CD4-positive, alpha-beta T cell treated with Interleukin-4 for 1 hour (primary cell): ENCODE measurements at regions not wholly inside any gene's neighbourhood (a gene's known extent, or its start where the extent isn't known, plus 50 kb on each side); places are given as distances from the start of the nearest gene placed in this dataset.
"Not testable (repeated sequence)": the region's sequence is repeated elsewhere in the genome, so short reads cannot be mapped to it uniquely, and the experiment has no call there.

ENCODE experiments used
- DNase-seq, 2 donors: peaks; one replicate each; pipeline ENCODE4 v3.0.0-alpha.2; 2020 to 2022

DNA sequence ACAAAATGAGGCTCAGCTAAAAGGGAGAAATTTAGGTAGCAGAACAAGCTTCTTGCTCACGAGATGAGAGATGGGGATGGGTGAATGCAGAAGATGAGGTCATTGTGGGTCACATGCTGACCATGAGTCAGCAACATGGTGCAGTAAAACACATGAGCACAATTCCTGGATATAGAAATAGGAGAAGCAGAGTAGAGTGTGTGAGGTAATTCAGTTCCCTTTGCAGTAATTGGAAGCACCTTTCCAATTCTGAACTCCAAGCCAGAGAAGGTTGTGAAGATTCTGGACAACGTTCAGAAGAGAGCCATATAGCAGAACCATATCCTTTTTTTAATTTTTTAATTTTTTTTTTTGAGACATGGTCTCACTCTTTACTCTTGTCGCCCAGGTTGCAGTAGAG is 62.0 kb upstream of the LMNTD1 start:
- no peak for DNase-seq

DNA sequence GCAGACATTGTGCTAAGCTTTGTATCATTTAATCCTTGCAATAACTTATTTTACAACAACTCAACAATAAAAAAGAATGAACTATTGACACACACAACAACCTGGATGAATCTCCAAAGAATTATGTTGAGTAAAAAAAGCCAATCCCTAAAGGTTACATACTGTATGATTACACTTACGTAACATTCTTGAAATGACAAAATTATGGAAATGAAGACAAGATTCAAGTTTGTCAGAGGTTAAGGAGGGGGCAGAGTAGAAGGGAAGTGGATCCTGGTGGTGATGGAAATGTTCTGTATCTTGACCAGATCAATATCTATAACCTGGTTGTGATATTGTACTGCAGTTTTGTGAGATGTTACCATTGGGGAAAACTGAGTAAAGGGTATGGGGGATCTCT is 63.2 kb upstream of the LMNTD1 start:
- DNase-seq, result no peak

DNA sequence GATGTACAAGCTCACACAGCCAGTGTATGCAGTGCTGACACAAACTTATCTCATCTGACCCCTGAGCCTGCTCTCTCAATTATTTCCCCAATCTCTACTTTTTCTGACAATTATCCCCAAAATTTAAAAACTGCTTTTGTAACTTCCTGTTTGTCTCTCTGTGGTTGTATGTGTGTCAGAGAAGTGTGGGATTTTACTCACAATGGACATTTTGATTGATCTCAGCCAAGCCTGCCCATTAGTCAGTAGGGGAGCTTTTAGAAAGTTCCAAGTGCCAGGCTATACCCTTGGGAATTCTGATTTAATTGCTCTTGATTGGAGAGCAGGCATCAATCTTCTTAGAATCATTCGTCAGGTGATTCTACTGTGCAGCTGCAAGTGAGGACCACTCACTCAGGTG is 64.9 kb upstream of the LMNTD1 start:
- DNase-seq, result no peak

DNA sequence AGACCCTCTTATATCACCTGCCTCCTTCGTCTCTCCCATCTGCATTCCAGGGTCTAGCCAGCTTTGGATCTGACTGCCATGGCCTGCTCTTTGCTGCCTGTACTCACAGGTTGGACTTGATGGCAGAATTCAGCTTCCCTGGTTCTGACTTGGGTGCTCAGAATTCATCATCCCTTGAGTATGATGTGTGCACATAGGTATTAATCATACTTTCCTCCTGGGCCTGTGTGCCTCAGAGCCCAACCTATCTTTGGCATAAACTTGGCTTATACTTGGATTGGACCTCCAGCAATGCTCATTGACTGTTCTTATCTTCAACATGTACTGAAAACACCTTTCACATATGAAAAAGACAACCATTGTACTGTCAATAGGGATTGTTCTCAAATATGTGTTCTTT is 70.7 kb upstream of the LMNTD1 start:
- no peak for DNase-seq

DNA sequence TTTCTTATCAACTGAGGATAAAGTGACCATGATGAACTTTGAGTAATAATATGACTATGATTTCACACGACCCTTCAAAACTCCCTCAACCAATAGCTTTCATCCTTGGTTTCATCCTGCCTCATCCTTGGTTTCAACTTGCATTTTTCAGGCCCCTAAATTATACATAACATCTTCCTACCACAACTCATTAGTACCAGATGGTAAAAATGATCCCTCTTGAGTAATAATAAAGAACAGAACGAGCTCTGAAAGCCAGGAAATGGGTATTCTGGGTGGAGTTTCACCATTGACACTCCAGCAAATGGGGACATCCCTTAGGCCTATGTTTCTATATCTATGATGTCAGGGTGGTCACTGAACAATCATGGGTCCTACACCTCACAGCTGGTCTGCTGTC is 72.1 kb upstream of the LMNTD1 start:
- DNase-seq, result no peak

GRCh38 chr12:25629341-25629740 is 76.3 kb upstream of the LMNTD1 start:
- DNase-seq, result no peak

DNA sequence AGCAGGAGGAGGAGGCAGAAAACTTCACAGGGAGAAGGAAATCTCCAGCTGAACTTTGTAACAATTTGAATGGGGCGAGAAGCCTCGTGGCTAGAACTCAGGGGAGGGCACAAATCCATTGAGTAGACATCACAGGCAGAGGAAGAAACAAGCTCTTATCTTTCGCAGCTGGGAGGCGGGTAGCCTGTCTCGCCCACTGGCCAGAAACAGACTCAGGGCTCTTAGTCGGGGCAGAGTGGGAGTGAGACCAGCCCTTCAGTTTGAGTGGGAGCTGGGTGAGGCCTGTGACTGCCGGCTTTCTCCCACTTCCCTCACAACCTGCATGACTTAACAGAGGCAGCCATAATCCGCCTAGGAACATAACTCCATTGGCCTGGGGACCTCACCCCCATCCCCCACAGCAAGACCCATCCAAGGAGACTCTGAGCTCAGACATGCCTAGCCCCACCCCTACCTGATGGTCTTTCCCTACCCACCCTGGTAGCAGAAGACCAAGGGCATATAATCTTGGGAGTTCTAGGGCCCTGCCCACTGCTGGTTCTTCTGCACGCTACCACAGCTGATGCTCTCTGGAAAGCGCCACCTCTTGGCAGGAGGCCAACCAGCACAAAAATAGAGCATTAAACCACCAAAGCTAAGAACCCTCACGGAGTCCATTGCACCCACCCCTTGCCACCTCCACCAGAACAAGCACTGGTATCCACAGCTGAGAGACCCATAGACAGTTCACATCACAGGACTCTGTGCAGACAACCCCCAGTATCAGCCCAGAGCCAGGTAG is 77.8 kb upstream of the LMNTD1 start:
- DNase-seq, result not testable (repeated sequence)

DNA sequence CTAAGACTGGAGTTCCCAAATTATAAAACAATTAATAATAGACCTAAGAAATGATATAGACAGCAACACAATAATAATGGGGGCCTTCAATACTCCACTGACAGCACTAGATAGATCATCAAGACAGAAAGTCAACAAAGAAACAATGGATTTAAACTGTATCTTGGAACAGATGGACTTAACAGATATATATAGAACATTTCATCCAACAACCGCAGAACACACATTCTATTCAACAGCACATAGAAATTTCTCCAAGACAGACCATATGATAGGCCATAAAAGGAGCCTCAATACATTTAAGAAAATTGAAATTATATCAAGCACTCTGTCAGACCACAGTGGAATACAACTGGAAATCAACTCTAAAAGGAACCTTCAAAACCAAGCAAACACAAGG is 80.1 kb upstream of the LMNTD1 start:
- not testable (repeated sequence) for DNase-seq

DNA sequence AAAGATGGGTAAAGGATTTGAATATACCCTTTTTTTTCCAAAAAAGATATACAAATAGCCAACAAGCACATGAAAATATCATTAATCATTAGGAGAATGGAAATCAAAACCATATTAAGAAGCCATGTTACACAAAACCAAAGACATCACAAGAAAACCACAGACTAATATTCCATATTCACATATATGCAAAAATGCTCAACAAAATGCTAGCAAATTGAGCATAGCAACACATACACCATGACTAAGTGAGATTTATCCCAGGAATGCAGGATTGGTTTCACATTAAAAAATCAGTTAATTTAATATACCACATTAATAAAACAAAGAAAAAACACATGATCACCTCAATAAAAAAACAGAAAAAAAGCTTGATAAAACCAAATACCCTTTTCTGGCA is 84.7 kb upstream of the LMNTD1 start:
- no peak for DNase-seq

- DNase-seq, result no peak
Measured at GRCh38 chr12:25639406-25639805, 86.3 kb upstream of the LMNTD1 start.

GRCh38 chr12:25644979-25645378 is 91.9 kb upstream of the LMNTD1 start:
- DNase-seq, result no peak

GRCh38 chr12:25645427-25645826 is 92.3 kb upstream of the LMNTD1 start:
- DNase-seq, result no peak

- no peak for DNase-seq
Measured at GRCh38 chr12:25651931-25652330, 98.8 kb upstream of the LMNTD1 start.

- no peak for DNase-seq
Measured at GRCh38 chr12:25652371-25652770, 99.3 kb upstream of the LMNTD1 start.

- DNase-seq, result no peak
Measured at GRCh38 chr12:25653487-25654175, 100.5 kb upstream of the LMNTD1 start.

DNA sequence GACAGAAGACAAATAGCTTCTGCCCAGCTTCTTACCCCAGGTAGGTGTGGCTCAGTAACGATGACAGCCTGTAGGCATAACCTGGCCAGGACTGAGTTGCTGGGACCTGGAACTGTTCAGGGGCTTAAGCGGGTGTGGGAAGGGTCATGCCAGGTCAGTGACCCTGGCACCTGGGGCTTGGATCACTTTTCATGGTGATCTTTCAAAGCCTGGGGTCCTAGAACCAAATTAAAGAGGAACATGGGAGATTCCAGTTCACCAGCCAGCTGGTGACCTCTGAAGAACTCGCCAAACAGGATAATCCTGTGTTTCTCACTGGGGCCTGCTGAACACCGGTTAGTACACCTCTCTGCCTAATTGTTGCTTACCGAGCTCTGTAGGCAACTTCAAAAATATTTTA is 102.6 kb upstream of the LMNTD1 start:
- DNase-seq, result no peak

DNA sequence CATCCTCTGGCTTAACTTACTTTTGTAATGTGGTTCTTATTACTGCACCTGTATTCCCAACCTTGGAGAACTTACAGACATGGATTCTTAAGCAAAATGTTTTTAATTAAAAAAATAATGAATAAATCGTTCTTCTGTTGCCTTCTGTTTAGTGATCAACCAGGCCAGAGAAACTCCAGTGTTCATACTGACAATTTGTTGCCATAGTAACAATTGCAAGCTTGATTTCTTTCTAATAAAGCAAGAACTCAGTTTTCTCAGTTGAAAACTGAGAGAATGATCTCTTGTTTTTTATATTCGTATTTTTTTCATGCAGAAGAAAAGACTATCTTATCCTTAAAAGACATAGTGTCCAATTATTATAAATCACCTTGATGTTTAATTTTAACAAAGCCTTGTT is 106.5 kb upstream of the LMNTD1 start:
- DNase-seq, result no peak

DNA sequence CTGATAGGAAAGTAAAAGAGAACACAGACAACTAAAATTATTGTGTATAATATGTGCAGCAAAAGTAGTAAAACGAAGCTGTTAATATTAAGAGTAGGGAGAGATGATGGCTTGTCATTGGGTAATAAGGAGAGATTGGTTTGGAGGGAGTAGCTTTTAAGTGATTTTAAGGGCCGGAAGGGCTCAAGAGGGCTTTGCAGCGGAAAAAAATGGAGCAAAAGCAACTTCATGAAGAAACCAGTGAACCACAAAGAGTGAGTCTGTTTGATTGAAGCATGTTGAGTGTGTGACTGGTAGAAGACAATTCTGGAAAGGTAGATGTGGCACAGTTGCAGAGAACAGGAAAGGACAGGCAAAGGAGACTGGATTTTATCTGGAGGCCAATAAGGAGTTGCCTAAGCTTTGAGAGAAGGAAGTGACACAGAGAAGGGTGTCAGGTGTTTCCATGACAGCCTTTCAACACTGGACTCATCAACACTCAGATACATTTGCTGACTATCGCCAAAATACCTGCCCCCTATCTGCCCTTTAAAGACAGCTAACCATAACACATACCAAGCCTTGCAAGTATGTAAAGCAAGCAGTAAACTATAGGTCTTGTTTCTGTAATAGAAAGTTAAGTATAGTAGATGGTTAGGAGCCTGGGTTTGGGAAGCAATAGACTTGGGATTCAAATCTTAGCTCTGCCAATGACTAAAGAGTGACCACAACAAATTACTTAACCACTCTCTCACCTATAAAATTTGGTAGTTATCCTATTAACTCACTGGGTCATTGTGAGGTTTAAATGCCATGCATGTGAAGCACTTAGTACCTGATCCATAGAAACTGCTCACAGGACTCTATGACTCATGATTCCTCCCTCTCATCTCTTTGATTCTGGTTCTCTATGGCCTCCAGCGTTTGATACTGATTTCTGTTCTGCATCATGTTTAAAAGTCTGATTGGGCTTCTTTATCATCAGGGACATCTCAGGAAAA is 117.3 kb upstream of the LMNTD1 start:
- DNase-seq, result no peak

DNA sequence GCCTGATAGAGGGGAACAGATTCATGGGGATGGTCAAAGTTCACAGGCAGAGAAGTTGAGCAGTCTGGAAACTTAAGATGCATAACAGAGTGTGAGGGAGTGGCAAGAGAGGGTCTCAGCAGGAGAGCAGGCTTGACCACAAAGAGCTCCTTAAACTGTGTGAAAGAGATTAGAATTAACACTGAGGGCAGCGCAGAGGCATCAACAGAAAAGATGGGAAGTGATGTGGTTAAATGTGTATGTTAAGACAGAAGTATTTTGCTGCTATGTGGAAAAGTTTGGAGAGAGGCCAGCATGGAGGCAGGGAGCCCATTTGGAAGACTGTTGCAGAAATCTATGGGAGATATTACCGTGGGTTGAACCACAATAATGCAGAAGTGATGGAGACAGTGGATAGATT is 122.7 kb upstream of the LMNTD1 start:
- DNase-seq, result no peak

DNA sequence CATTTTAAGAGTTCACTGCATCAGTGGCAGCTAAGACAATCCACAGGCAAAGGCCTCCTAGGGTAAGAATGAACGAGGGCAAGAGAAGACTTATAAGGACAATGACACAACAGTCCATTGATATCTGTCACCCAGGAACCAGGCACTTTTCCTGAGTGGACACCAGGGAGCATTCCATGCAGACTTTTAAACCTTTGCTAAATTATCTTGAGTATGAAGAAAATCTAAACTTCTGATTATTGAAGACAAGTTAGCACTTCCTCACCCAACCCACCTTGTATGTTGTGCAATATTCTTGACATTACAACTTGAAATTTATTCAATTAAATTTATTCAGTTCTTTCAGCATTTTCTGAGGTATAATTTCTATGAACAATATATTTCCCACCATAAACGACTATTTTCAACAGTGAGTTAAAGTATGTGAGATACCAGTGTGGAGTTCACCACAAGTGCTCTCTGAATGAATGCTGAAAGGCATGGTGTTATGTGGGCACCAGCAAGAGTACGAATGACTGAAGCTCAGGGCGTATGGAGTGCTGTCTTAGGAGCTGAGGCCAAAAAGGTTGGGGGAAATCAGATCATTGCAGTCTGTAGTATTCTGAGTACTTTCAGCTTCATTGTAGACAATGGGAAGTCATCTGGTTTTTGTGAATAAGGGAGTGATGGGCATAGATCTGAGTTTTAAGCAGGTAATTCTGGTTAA is 124.3 kb upstream of the LMNTD1 start:
- no peak for DNase-seq

DNA sequence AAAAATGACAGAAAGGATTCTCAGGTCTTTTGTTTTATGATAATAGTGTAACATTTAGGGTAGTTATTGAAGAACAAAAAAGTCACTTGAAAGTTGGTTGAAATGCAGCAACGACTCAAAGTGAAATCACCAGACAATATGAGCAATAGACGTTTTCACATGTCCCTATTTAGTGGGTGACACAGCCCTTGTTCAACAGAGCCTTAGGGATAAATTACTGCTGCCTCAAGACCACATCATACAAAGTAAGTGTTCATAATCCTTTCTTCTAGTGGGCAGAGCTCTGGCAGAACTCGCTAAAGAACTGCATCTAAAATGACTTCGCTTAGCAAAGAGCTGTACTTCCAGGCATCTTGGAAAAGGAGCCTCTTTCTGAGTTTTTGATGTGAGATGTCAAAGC is 128.5 kb upstream of the LMNTD1 start:
- DNase-seq, result no peak

GRCh38 chr12:25682421-25682820 is 129.3 kb upstream of the LMNTD1 start:
- no peak for DNase-seq

GRCh38 chr12:25684070-25684469 is 131.0 kb upstream of the LMNTD1 start:
- no peak for DNase-seq
